HG02870 (cell line): ENCODE measurements at regions not wholly inside any gene's neighbourhood (a gene's known extent, or its start where the extent isn't known, plus 50 kb on each side); places are given as distances from the start of the nearest gene placed in this dataset.
"Not testable (repeated sequence)": the region's sequence is repeated elsewhere in the genome, so short reads cannot be mapped to it uniquely, and the experiment has no call there.

ENCODE experiments used
- ATAC-seq: cut with Tn5 transposase; IDR thresholded peaks from one replicate; pipeline ENCODE4 v1.9.1; 2021; ENCODE audit warnings: mild to moderate bottlenecking, moderate library complexity; ENCODE audit not compliant: unreplicated experiment

DNA sequence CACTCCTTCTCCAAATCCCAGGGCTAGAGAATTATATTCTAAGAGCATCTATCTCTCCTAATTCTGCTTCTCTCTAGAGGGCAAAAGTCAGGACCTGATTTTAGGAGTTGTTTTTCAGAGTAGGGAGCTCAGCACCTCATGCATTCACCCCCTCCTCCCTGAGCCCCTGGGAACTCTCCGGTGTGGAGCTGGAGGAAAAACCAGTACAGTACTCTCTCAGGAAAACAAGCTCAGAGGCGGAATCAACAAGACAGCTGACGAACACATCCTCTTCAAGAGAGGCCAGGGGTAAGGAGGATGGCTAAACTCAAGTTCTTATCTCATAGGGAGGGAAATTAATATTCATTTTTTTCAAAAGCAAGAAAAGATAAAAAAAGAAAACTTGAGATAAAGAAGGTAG lies 120.1 kb upstream of the CDYL start:
- ATAC-seq, result no peak

DNA sequence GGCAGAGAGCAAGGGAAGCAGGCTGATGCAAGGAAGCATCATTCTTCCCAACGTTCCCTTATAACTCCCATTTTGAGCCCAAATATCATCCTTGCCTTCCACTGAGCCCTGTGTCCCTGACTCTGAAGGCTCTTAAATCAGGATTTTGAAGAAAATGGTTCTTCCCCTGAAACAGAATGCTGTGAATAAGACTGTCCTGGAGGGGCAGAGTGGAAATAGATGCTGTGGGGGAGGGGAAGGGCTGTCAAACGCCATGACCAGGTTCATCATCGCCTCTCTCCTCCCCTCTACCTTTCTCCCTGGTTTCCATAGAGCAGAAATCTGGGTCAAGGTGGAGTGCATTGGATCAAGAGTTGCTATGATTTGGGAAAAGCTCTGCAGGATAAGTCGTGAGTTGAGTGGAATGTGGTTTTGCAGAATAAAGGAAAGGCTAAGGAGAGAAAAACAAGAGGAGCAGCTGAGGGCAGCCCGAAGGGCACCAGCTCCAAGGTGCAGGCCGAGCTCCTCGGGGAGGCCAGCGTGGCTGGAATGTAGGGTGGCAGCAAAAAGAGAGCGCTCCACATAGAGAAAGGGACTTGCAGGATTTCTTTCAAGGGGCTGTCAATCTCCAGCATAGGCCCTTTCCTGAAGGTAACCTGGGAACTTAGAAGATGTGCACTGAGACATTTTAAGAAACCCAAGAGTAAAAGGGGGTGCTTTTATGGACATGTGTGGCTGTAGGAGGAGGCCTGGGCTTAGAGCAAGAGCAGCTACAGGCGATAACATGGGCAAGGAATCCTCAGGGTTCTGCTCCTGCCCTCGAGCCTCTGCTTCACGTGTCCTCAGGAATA lies 120.8 kb upstream of the CDYL start:
- ATAC-seq, result no peak

DNA sequence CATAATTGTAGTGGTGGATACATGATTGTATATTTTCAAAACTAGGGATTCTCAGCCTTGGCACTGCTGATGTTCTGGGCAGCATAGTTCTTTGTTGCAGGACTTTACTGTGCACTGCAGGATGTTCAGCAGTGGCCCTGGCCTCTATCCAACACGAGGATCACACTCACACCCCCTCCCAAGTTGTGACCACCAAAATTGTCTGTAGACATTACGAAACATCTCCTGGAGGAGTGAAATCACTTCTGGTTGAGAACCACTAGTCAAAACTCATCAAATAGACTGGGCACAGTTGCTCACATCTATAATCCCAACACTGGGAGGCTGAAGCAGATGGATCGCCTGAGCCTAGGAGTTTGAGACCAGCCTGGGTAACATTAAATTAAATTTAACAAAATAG lies 123.1 kb upstream of the CDYL start:
- ATAC-seq, result no peak

DNA sequence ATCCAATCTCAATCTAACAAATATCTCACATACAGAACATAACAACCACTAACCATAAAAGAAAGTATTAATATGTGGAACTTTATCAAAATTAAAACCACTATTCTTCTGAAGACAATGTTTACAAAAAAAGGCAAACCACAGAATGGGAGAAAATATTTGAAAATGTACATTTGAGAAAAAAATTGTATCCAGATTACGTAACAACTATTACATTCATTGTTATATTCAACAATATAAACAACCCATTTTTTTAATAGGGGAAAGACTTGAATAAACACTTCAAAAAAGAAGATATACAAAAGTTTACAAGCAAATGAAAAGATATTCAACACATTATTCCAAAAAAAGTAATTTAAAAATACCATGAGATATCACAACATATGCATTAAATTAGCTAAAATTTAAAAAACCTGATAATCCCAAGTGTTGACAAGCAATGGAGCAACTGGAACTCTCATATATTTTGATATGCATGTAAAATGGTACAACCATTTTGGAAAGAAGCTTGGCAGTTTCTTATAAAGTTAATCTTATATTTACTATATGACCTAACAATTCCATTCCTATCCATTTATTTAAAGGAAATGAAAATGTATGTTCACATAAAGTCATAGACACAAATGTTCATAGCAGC lies 124.3 kb upstream of the CDYL start:
- ATAC-seq, result no peak

DNA sequence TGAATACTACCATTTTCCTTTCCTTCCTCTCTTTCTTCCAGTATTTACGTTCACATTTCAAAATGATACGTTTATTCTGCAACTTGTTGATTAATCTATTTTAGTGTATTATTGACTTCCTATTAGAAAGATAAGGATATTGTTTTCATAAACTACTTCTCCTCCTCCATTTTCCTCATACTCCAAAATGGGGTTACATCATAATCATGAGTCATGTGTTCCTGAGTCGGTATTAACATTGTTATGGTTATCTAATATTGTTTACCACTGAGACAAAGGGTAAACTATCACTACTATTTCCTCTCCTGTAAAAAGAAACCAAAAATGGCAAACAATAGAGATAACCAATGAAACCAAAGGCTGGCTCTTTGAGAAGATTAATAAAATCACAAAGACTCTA lies 126.5 kb upstream of the CDYL start:
- ATAC-seq, result no peak

DNA sequence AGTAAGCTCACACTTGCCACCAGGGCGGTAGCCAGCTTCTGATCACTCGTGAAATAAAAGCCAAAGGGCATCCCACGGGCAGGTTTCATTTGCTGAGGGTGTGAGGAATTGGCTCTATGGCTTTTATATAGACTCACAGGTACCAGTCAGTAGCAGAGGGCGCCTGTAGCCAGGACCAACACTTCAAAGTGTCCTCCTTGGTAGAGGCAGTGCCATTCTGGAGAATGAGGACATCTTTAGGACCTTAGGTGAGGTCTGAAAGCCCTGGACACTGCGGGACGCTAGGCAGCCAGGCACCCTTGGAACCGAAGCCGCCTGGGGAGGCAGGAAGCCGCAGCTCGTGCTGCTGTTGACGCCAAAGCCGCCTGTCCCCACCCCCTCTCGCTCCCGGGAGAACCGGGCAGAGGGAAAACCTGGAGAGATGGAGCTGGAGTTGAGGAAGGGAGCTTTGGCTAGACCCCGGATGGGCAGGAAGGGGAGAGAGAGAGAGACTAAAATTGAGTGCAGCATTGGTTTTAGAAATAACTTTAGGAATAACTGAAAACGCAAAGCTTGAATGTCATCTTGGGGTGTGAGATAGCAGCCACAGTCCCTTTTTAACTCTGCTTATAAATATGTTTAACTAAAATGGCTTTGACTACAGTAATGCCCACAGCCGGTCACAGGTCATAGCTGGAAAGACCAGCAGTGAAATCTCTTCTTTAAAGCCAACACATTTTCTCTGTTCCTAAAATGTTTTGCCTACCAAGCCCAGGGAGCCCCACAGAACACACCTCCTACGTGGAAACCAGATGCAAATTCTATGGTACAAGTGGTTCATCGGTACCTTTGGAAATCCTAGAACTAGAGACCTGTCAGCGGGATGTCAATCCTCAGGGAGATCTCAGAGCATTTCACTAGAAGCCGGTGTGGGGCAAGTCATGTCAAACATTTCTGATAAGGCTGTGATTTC lies 128.5 kb upstream of the CDYL start:
- ATAC-seq, result no peak

DNA sequence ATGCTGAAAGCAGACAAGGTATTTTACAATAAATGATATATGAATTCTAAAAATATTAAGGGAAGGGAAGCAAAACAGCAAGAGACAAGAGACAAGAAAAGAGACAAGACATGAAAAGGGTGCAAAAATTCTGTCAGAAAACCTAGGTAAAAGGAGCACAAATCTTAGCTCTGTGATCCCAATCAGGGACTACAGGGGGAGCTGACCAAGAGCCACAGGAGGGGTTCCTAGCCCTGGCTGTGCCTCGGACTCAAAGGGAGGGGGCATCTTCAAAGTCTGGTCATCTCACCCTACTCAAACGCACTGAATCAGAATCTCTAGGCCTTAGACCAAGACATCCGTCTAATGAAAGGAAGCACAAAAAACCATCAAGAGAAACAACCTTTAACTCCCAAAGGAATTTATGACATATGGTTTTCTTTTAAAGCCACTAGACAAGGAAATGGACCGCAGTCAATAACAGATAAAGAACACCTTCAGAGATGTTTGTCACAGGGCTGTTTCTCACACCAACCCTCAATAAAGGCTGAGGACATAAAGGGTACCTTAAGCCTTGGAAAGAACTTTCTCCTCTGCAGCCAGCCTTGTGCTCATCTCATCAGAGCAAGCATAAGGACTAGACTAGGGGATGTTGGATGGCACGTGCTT lies 130.4 kb upstream of the CDYL start:
- no peak for ATAC-seq

DNA sequence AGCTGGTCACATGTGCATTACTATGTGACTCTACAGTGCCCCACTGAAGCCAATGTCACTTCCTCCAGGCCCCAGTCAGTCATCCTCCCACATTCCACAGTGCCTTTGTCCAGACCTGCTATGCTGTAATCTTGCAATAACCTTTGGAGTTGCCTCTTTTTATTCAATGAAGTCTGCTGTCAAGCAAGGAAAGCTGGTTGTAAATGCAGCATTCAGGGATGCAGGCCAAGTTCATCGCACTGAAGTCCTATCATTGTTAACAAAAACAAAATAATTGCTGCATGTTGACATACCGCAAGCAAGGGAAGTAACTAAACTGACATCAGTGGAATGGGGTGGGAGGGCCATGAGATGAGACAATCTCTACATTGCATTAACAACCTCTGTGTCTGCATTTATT lies 131.2 kb upstream of the CDYL start:
- no peak for ATAC-seq

DNA sequence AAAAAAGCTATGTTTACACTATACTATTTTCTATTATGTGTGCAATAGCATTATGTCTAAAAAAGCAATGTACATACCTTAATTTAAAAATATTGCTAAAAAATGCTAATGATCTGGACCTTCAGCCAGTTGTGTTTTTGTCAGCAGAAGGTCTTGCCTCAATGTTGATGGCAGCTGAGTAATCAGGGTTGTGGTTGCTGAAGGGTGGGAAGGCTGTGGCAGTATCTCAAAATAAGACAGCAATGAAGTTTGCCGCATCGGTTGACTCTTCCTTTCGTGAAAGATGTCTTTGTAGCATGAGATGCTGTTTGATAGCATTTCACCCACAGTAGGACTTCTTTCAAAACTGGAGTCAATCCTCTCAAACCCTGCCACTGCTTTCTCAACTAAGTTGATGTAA lies 134.7 kb upstream of the CDYL start:
- ATAC-seq, result no peak

DNA sequence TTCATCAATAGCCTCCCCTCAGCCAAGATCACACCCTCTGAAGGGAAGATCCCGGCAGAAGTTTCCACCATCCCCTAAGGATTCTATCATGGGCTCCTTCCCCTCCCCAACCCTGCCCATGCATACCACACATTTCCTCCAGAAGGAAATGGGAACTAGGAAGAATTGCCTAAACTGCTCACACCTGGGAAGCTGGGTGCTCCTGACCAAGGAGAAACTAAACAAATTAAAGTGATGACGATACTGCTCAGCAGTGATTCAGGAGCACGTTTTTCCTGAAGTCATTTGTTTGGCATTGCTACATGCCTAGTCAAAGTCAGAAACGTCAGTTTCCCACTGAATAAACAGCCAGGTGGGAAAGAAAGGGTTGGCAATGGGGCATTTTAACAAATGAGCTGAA lies 136.1 kb upstream of the CDYL start:
- no peak for ATAC-seq

DNA sequence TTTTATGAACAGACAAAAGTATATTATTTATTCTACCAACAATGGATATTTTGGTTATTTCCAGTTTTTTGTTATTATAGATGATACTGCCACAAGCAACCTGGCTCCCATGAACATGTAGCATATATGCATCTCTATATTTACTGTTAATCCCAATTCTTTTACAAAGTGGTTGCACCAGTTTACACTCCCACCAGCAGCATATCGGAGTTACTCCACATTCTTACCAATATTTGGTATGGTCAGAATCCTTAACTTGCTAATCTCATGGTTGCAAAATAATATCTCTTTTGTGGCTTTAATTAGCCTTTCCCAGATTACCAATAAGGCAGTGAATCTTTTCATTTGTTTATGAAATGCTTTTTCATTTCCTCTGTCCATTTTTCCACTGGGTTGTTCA lies 137.6 kb upstream of the CDYL start:
- no peak for ATAC-seq

DNA sequence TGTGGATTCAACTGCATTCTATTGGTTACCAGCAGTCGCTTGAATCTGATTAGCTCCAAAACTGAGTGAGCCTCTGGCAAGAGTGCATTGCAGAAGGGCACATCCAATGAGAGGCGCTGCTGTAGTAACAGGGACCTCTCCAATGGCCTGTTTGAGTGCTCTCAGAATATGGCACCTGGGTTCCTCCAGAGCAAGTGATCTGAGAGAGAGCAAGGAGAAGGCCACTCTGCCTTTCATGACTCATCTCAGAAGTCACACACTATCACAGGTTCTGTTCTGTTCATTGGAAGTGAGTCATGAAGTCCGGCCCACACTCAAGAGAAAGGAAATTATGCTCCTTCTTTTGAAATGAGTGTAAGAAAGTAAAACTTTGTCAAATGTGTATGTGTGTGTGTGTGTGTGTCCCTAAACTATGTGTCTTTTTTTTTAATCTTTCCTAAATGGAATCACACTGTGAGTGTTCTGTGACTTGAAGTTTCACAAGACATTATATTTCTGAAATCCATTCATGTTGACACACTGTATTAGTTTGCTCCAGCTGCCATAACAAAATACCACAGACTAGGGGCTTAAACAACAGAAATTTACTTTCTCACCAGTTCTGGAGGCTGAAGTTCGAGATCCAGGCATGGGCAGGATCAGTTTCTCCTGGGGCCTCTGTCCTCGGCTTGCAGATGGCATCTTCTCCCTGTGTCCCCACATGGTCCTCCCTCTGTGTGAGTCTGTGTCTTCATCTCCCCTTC lies 138.3 kb upstream of the CDYL start:
- ATAC-seq, result peak; percentile 98

DNA sequence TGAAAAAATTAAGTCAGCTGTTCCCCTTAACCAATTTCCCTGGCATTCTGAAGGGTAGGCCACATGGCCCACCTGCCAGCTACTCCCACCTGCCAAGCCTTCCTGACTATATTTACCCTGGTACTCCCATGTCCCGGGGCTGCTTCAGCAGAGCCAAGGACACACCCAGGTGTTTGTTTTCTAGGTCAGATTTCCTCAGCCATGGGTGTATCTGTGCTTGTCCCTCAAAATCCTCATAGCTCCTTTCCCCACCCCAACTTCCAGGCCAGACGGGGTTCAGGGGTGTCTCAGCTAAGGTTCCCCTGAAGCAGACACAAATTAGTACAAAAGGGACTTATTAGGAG lies 139.4 kb upstream of the CDYL start:
- ATAC-seq, result no peak

DNA sequence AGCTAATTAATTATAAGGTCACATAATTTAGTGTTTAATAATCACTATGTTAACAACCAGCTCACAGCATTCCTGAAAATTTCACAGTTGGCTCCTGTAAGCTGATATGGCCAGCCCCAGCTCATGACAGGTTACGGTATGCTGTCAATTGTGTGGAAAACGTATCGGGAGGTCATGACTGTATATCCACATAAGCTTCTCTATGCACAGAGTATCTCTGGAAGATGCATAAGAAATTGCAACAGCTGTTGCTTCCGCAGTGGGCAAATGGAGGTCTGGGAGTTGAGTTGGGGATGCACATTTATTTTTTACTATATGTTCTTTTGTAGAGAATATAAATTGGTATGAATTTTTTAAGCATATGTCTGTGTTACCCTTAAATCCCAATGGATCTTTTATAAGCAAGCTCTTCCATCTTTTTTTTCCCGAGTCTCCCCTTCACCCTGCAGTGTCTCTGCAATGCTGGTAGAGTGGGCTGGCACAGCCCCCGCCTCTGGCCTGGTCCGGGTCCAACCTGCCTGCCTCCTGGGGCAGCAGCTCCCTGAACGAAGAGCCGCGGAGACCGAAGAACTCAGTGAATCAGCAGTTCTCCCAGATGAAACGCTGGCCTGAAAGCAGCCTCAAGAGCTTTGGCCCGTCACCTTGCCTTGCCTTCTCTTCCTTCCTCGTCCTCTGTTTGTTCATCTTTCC lies 139.9 kb upstream of the CDYL start:
- no peak for ATAC-seq

DNA sequence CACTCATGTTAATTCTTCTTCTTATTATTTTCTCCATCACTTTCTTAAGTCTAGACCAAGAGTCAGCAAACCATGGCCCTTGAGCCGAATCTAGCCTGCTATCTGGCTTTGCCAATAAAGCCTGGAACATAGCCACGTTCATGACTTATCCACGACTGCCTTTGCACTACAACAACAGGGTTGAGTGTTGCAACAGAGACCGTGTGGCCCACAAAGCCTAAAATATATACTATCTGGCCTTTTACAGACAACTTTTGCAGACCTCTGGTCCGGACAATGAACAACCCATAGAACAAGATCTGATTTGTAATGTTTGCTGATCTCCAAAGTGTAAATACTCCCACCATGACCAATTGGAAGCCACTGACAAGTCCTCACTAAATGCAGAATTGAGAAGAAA lies 140.5 kb upstream of the CDYL start:
- ATAC-seq, result no peak

DNA sequence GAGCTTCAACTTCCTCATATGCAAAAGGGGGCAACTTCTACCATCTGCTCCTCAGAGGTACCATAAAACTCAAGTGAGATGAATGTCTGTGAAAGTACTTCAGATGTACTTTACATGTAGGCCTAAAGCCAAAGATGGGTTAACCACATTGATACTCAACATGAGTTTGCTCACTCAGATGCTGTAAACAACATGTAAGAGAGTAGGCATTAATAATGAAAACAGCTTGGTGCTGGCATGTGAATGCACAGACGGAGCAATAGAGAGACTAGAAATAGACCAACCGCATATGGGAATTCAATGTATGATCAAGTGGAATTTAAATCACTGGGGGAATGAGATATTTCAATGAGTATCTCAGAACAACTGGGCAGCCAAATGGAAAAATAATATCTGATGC lies 143.8 kb upstream of the CDYL start:
- ATAC-seq, result no peak

DNA sequence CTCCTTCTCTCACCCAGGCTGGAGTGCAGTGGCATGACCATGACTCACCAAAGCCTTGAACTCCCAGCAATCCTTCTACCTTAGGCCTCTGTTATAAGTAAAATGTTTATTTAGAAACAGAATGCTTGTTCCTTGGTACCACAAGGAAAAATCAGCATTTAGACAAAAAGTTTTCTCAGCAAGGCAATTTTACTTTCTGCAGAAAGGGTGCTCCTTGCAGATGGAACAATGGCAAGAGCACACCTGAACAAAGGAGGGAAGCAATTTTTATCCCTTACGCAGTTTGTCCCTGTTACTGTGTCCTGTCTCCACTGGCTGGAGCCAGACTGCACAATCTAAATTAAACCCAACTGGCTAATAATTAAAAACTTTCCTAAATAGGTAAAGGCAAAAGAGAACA lies 146.4 kb upstream of the CDYL start:
- ATAC-seq, result not testable (repeated sequence)

DNA sequence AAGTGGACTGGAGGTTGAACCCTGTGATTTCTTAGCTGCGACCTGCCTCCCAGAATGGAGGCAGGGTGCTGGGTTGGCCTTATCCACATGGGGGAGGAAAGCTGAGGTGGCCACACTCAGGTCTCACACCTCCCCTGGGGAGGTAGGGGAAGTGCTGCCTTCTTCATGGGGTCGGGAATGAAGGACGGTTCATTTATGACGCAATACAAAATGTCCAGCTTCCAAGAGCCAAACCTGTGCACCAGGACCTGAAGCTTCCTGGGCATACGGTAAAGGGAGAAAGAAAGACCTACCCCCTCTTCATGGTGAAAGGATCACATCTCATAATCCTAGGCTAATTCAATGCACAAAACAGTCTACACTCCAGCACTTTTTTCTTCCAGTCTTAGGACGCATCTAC lies 150.6 kb upstream of the CDYL start:
- no peak for ATAC-seq

DNA sequence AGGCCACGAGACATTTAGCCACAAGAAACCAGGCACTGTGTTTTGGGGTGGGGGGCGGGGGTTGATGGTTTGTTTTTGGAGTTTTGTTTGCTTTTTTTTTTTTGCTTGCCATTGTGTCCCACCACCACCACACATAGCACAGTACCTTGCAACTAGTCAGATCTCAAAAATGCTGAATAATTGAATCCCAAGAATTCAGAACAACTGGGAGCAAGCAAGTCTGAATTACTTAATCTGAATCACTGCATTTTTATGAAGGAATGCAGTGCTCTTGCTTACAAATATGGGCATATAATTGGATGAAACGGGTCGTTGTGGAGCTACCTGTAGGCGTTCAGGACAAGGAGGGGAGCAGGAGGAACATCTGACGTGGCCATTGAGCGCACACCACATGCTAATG lies 151.5 kb upstream of the CDYL start:
- ATAC-seq, result no peak
